LNCAP (cell line): ENCODE measurements at regions not wholly inside any gene's neighbourhood (a gene's known extent, or its start where the extent isn't known, plus 50 kb on each side); places are given as distances from the start of the nearest gene placed in this dataset.

Source experiments
- CTCF ChIP-seq: fragments of 450-650 bp; IDR thresholded peaks from 2 replicates; pipeline ENCODE4 v1.5.1; 2017; ENCODE audit warnings: mild to moderate bottlenecking

- TF ChIP-seq CTCF: no peak
These were observed 82.3 kb upstream of the ARID5B start for GRCh38 chr10:61819208-61819607.

GRCh38 chr10:61821153-61821552 is 80.3 kb upstream of the ARID5B start:
- TF ChIP-seq CTCF: no peak

GRCh38 chr10:61821693-61822092 is 79.8 kb upstream of the ARID5B start:
- no peak for TF ChIP-seq CTCF

- no peak for TF ChIP-seq CTCF
These were observed 79.4 kb upstream of the ARID5B start for GRCh38 chr10:61822096-61822495.

GRCh38 chr10:61822781-61823230 is 78.7 kb upstream of the ARID5B start:
- TF ChIP-seq CTCF: no peak

GRCh38 chr10:61825001-61825400 is 76.5 kb upstream of the ARID5B start:
- no peak for TF ChIP-seq CTCF

- no peak for TF ChIP-seq CTCF
These were observed 75.9 kb upstream of the ARID5B start for GRCh38 chr10:61825628-61826027.

- TF ChIP-seq CTCF: no peak
These were observed 73.5 kb upstream of the ARID5B start for GRCh38 chr10:61828034-61828433.
